ENCODE measurements at regions not wholly inside any gene's neighbourhood (a gene's known extent, or its start where the extent isn't known, plus 50 kb on each side); places are given as distances from the start of the nearest gene placed in this dataset.
"Not testable (repeated sequence)": the region's sequence is repeated elsewhere in the genome, so short reads cannot be mapped to it uniquely, and the experiment has no call there.

- H3K4me3 Mint-ChIP-seq, result no peak overlapping the region
- POLR2A ChIA-PET, result no interaction called here
- H3K9me3 Mint-ChIP-seq, result peaks cover 0 to 6% (median 0%) of the 10 kb centered on the region in 9 donors
- H3K27me3 Mint-ChIP-seq, result peaks cover 2 to 27% (median 8%) of the 10 kb centered on the region in 5 donors
- no peak for DNase-seq
- H3K4me1 Mint-ChIP-seq, result no peaks in the 10 kb centered on the region
- ATAC-seq, result no peak
- no peaks in the 10 kb centered on the region for H3K36me3 Mint-ChIP-seq
- no peak overlapping the region for H3K27ac Mint-ChIP-seq
Observed at GRCh38 chr11:15848631-15849168, 507.6 kb downstream of the SOX6 start.

- Mint-ChIP-seq H3K9me3 (peaks cover 0 to 6% (median 0%) of the 10 kb centered on the region in 9 donors), H3K36me3 (no peaks in the 10 kb centered on the region), H3K4me3 (no peak overlapping the region), H3K27ac (no peak overlapping the region), H3K4me1 (no peaks in the 10 kb centered on the region), H3K27me3 (peaks cover 4 to 27% (median 8%) of the 10 kb centered on the region in 5 donors)
- no peak for DNase-seq
- no peak for ATAC-seq
- POLR2A ChIA-PET, result no interaction called here
Observed at GRCh38 chr11:15849257-15849656, 507.1 kb downstream of the SOX6 start.

- H3K4me3 Mint-ChIP-seq, ATAC-seq, H3K9me3 Mint-ChIP-seq, H3K27ac Mint-ChIP-seq, H3K36me3 Mint-ChIP-seq, H3K4me1 Mint-ChIP-seq, DNase-seq, POLR2A ChIA-PET: not testable (repeated sequence)
- H3K27me3 Mint-ChIP-seq, result peaks cover 4 to 29% (median 8%) of the 10 kb centered on the region in 5 donors
Observed at GRCh38 chr11:15850335-15850734, 506.0 kb downstream of the SOX6 start.

- ATAC-seq (no peak), DNase-seq (no peak)
- POLR2A ChIA-PET, result no interaction called here
- no peak overlapping the region for H3K27ac Mint-ChIP-seq
- H3K9me3 Mint-ChIP-seq, result peaks cover 0 to 6% (median 0%) of the 10 kb centered on the region in 9 donors
- H3K36me3 Mint-ChIP-seq, result no peaks in the 10 kb centered on the region
- no peak overlapping the region for H3K4me3 Mint-ChIP-seq
- H3K27me3 Mint-ChIP-seq, result peaks cover 4 to 29% (median 8%) of the 10 kb centered on the region in 5 donors
- H3K4me1 Mint-ChIP-seq, result no peaks in the 10 kb centered on the region
Observed at GRCh38 chr11:15851051-15851498, 505.3 kb downstream of the SOX6 start.

GRCh38 chr11:15852179-15852578 lies 504.2 kb downstream of the SOX6 start:
- H3K27me3 Mint-ChIP-seq, result peaks cover 4 to 29% (median 9%) of the 10 kb centered on the region in 5 donors
- POLR2A ChIA-PET, result no interaction called here
- H3K4me3 Mint-ChIP-seq, result no peak overlapping the region
- H3K36me3 Mint-ChIP-seq, result no peaks in the 10 kb centered on the region
- no peak overlapping the region for H3K27ac Mint-ChIP-seq
- peaks cover 0 to 6% (median 0%) of the 10 kb centered on the region in 9 donors for H3K9me3 Mint-ChIP-seq
- DNase-seq (no peak), ATAC-seq (no peak)
- no peaks in the 10 kb centered on the region for H3K4me1 Mint-ChIP-seq

GRCh38 chr11:15854245-15854644 lies 502.1 kb downstream of the SOX6 start:
- POLR2A ChIA-PET, result no interaction called here
- H3K4me1 Mint-ChIP-seq, result no peaks in the 10 kb centered on the region
- no peak overlapping the region for H3K27ac Mint-ChIP-seq
- peaks cover 0 to 6% (median 0%) of the 10 kb centered on the region in 9 donors for H3K9me3 Mint-ChIP-seq
- peaks cover 4 to 29% (median 6%) of the 10 kb centered on the region in 5 donors for H3K27me3 Mint-ChIP-seq
- ATAC-seq (no peak), DNase-seq (no peak)
- no peak overlapping the region for H3K4me3 Mint-ChIP-seq
- H3K36me3 Mint-ChIP-seq, result no peaks in the 10 kb centered on the region

GRCh38 chr11:15858881-15859280 lies 497.5 kb downstream of the SOX6 start:
- no peak overlapping the region for H3K4me3 Mint-ChIP-seq
- H3K27ac Mint-ChIP-seq, result no peak overlapping the region
- DNase-seq (no peak), ATAC-seq (no peak)
- peaks cover 0 to 11% (median 0%) of the 10 kb centered on the region in 9 donors for H3K9me3 Mint-ChIP-seq
- no peaks in the 10 kb centered on the region for H3K36me3 Mint-ChIP-seq
- peaks cover 2 to 16% (median 8%) of the 10 kb centered on the region in 5 donors for H3K27me3 Mint-ChIP-seq
- POLR2A ChIA-PET, result no interaction called here
- H3K4me1 Mint-ChIP-seq, result no peaks in the 10 kb centered on the region

GRCh38 chr11:15859411-15859810 lies 496.9 kb downstream of the SOX6 start:
- Mint-ChIP-seq H3K27me3 (peaks cover 0 to 11% (median 8%) of the 10 kb centered on the region in 5 donors), H3K27ac (no peak overlapping the region), H3K4me3 (no peak overlapping the region), H3K4me1 (no peaks in the 10 kb centered on the region), H3K9me3 (peaks cover 0 to 11% (median 0%) of the 10 kb centered on the region in 9 donors), H3K36me3 (no peaks in the 10 kb centered on the region)
- POLR2A ChIA-PET, result no interaction called here
- ATAC-seq (no peak), DNase-seq (no peak)

- POLR2A ChIA-PET, result no interaction called here
- Mint-ChIP-seq H3K4me3 (no peak overlapping the region), H3K27me3 (peaks cover 0 to 12% (median 9%) of the 10 kb centered on the region in 5 donors), H3K27ac (no peak overlapping the region), H3K9me3 (peaks cover 0 to 11% (median 0%) of the 10 kb centered on the region in 9 donors), H3K4me1 (no peaks in the 10 kb centered on the region), H3K36me3 (no peaks in the 10 kb centered on the region)
- DNase-seq, result no peak
- ATAC-seq, result no peak
Observed at GRCh38 chr11:15861256-15861655, 495.1 kb downstream of the SOX6 start.

- no peak for DNase-seq
- ATAC-seq, result no peak
- H3K27me3 Mint-ChIP-seq, result peaks cover 0 to 11% (median 9%) of the 10 kb centered on the region in 5 donors
- H3K27ac Mint-ChIP-seq, result no peak overlapping the region
- H3K9me3 Mint-ChIP-seq, result peaks cover 0 to 11% (median 0%) of the 10 kb centered on the region in 9 donors
- no peak overlapping the region for H3K4me3 Mint-ChIP-seq
- no peaks in the 10 kb centered on the region for H3K36me3 Mint-ChIP-seq
- POLR2A ChIA-PET, result no interaction called here
- H3K4me1 Mint-ChIP-seq, result no peaks in the 10 kb centered on the region
Observed at GRCh38 chr11:15863411-15863810, 492.9 kb downstream of the SOX6 start.

- ATAC-seq, result no peak
- DNase-seq, result no peak
- Mint-ChIP-seq H3K27ac (no peak overlapping the region), H3K36me3 (no peaks in the 10 kb centered on the region), H3K4me1 (no peaks in the 10 kb centered on the region), H3K9me3 (peaks cover 0 to 11% (median 0%) of the 10 kb centered on the region in 9 donors), H3K4me3 (no peak overlapping the region), H3K27me3 (peaks cover 0 to 11% (median 9%) of the 10 kb centered on the region in 5 donors)
- POLR2A ChIA-PET, result no interaction called here
Observed at GRCh38 chr11:15864026-15864805, 492.1 kb downstream of the SOX6 start.

- H3K9me3 Mint-ChIP-seq, result peaks cover 0 to 11% (median 0%) of the 10 kb centered on the region in 9 donors
- peaks cover 0 to 11% (median 8%) of the 10 kb centered on the region in 5 donors for H3K27me3 Mint-ChIP-seq
- DNase-seq, result no peak
- ATAC-seq, result no peak
- POLR2A ChIA-PET, result no interaction called here
- no peaks in the 10 kb centered on the region for H3K36me3 Mint-ChIP-seq
- no peaks in the 10 kb centered on the region for H3K4me1 Mint-ChIP-seq
- no peak overlapping the region for H3K27ac Mint-ChIP-seq
- no peak overlapping the region for H3K4me3 Mint-ChIP-seq
Observed at GRCh38 chr11:15865212-15865987, 490.9 kb downstream of the SOX6 start.

GRCh38 chr11:15867871-15868270 lies 488.5 kb downstream of the SOX6 start:
- no peaks in the 10 kb centered on the region for H3K9me3 Mint-ChIP-seq
- H3K27ac Mint-ChIP-seq, result no peak overlapping the region
- H3K36me3 Mint-ChIP-seq, result no peaks in the 10 kb centered on the region
- no peak for ATAC-seq
- POLR2A ChIA-PET, result no interaction called here
- peaks cover 0 to 11% (median 3%) of the 10 kb centered on the region in 5 donors for H3K27me3 Mint-ChIP-seq
- no peak overlapping the region for H3K4me3 Mint-ChIP-seq
- no peak for DNase-seq
- no peaks in the 10 kb centered on the region for H3K4me1 Mint-ChIP-seq

Data from naive thymus-derived CD8-positive, alpha-beta T cell (primary cell).